Uterus (tissue), 3 donors: ENCODE measurements at regions not wholly inside any gene's neighbourhood (a gene's known extent, or its start where the extent isn't known, plus 50 kb on each side); places are given as distances from the start of the nearest gene placed in this dataset.

Experiments
- DNase-seq, 2 donors: peaks; one replicate each; pipeline ENCODE4 v3.0.0-alpha.2; 2019 to 2020
- H3K27ac ChIP-seq, 2 donors: fragments of 200-600 bp; sonication (generic); 1 replicate in 1 of 2; 2 replicates in 1 of 2; pipeline ENCODE4 v1.5.1; 2016 to 2018
- H3K27me3 ChIP-seq, 2 donors: fragments of 200-600 bp; sonication (generic); one replicate each; pipeline ENCODE4 v1.5.1; 2018 to 2019; ENCODE audit warnings: control low read depth in 1 of 2
- H3K36me3 ChIP-seq, 2 donors: fragments of 200-600 bp; sonication (generic); one replicate each; pipeline ENCODE4 v1.5.1; 2019; ENCODE audit warnings: control low read depth in 1 of 2
- H3K4me1 ChIP-seq, 2 donors: fragments of 200-600 bp; sonication (generic); one replicate each; pipeline ENCODE4 v1.5.1; 2018 to 2019; ENCODE audit warnings: control low read depth in 1 of 2
- H3K4me3 ChIP-seq, 2 donors: fragments of 200-600 bp; sonication (generic); 1 replicate in 1 of 2; 2 replicates in 1 of 2; pipeline ENCODE4 v1.5.1; 2018 to 2019; ENCODE audit warnings: mild to moderate bottlenecking in 1 of 2
- H3K9me3 ChIP-seq, 2 donors: fragments of 200-600 bp; sonication (generic); one replicate each; pipeline ENCODE4 v1.5.1; 2019; ENCODE audit warnings: control low read depth in 1 of 2
- POLR2A ChIP-seq, 2 donors: fragments of 450-650 bp; IDR thresholded peaks; one replicate each; pipeline ENCODE4 v1.6.1; 2016; ENCODE audit warnings: antibody characterized with exemption in 2 of 2, mild to moderate bottlenecking in 1 of 2, moderate library complexity in 1 of 2
- intact Hi-C: fragments of 100-400 bp; cut with DNase I; formaldehyde crosslinking; loops from one replicate; pipeline ENCODE4 v1.15.1; 2023; ENCODE audit warnings: low total_unique reads
- TF ChIP-seq, protein P1 (sequence below), 4 experiments: fragments of 200-600 bp in 2 of 4; fragments of 450-650 bp in 2 of 4; sonication (generic) in 2 of 4; IDR thresholded peaks; one replicate each; pipeline ENCODE4 v1.5.1; 2016 to 2019; ENCODE audit warnings: antibody characterized with exemption in 4 of 4, mild to moderate bottlenecking in 2 of 4, moderate library complexity in 1 of 4
- donor health status: DM: yes; HTN: yes; CAD: no.

GRCh38 chr5:174608631-174609097, 115.7 kb upstream of the MSX2 start:
- DNase-seq, result peak; percentile 14 to 29
- intact Hi-C loops, result no loop called here
- Histone ChIP-seq H3K27me3 (no peaks in the 10 kb centered on the region), H3K4me1 (no peaks in the 10 kb centered on the region), H3K9me3 (no peaks in the 10 kb centered on the region), H3K4me3 (no peak overlapping the region), H3K27ac (no peak overlapping the region), H3K36me3 (no peaks in the 10 kb centered on the region)
- TF ChIP-seq POLR2A (IDR thresholded peaks at IDR 0.05), result no peak
- TF ChIP-seq, protein P1, sequence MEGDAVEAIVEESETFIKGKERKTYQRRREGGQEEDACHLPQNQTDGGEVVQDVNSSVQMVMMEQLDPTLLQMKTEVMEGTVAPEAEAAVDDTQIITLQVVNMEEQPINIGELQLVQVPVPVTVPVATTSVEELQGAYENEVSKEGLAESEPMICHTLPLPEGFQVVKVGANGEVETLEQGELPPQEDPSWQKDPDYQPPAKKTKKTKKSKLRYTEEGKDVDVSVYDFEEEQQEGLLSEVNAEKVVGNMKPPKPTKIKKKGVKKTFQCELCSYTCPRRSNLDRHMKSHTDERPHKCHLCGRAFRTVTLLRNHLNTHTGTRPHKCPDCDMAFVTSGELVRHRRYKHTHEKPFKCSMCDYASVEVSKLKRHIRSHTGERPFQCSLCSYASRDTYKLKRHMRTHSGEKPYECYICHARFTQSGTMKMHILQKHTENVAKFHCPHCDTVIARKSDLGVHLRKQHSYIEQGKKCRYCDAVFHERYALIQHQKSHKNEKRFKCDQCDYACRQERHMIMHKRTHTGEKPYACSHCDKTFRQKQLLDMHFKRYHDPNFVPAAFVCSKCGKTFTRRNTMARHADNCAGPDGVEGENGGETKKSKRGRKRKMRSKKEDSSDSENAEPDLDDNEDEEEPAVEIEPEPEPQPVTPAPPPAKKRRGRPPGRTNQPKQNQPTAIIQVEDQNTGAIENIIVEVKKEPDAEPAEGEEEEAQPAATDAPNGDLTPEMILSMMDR (IDR thresholded peaks at IDR 0.05), result no peak

GRCh38 chr5:174609116-174609515, 115.3 kb upstream of the MSX2 start:
- TF ChIP-seq, protein P1 (IDR thresholded peaks at IDR 0.05), result no peak
- TF ChIP-seq POLR2A (IDR thresholded peaks at IDR 0.05), result no peak
- H3K27me3 ChIP-seq, result no peaks in the 10 kb centered on the region
- intact Hi-C loops, result no loop called here
- H3K4me3 ChIP-seq, result no peak overlapping the region
- no peaks in the 10 kb centered on the region for H3K9me3 ChIP-seq
- H3K4me1 ChIP-seq, result no peaks in the 10 kb centered on the region
- DNase-seq, result no peak
- H3K36me3 ChIP-seq, result no peaks in the 10 kb centered on the region
- H3K27ac ChIP-seq, result no peak overlapping the region

GRCh38 chr5:174610968-174611367, 113.4 kb upstream of the MSX2 start:
- Histone ChIP-seq H3K4me1 (no peaks in the 10 kb centered on the region), H3K4me3 (no peak overlapping the region), H3K9me3 (no peaks in the 10 kb centered on the region), H3K27ac (no peak overlapping the region), H3K27me3 (no peaks in the 10 kb centered on the region), H3K36me3 (no peaks in the 10 kb centered on the region)
- no peak for TF ChIP-seq POLR2A (IDR thresholded peaks at IDR 0.05)
- TF ChIP-seq, protein P1 (IDR thresholded peaks at IDR 0.05), result no peak
- intact Hi-C loops, result no loop called here
- no peak for DNase-seq

GRCh38 chr5:174612686-174613085, 111.7 kb upstream of the MSX2 start:
- Histone ChIP-seq H3K27ac (no peak overlapping the region), H3K4me3 (no peak overlapping the region), H3K36me3 (no peaks in the 10 kb centered on the region), H3K27me3 (no peaks in the 10 kb centered on the region), H3K9me3 (no peaks in the 10 kb centered on the region), H3K4me1 (no peaks in the 10 kb centered on the region)
- TF ChIP-seq POLR2A (IDR thresholded peaks at IDR 0.05), result no peak
- TF ChIP-seq, protein P1 (IDR thresholded peaks at IDR 0.05), result no peak
- DNase-seq, result no peak
- intact Hi-C loops, result no loop called here

GRCh38 chr5:174614500-174615135, 109.8 kb upstream of the MSX2 start:
- TF ChIP-seq, protein P1 (IDR thresholded peaks at IDR 0.05), result no peak
- TF ChIP-seq POLR2A (IDR thresholded peaks at IDR 0.05), result no peak
- intact Hi-C loops, result no loop called here
- Histone ChIP-seq H3K4me1 (no peaks in the 10 kb centered on the region), H3K9me3 (no peaks in the 10 kb centered on the region), H3K27ac (no peak overlapping the region), H3K36me3 (no peaks in the 10 kb centered on the region), H3K4me3 (no peak overlapping the region), H3K27me3 (no peaks in the 10 kb centered on the region)
- DNase-seq, result no peak
